ENCODE measurements at regions not wholly inside any gene's neighbourhood (a gene's known extent, or its start where the extent isn't known, plus 50 kb on each side); places are given as distances from the start of the nearest gene placed in this dataset.

GRCh38 chr2:236781933-236782816, 212.6 kb downstream of the ACKR3 start:
- no peak for TF ChIP-seq POLR2A (IDR thresholded peaks at IDR 0.05)
- TF ChIP-seq, protein P1, sequence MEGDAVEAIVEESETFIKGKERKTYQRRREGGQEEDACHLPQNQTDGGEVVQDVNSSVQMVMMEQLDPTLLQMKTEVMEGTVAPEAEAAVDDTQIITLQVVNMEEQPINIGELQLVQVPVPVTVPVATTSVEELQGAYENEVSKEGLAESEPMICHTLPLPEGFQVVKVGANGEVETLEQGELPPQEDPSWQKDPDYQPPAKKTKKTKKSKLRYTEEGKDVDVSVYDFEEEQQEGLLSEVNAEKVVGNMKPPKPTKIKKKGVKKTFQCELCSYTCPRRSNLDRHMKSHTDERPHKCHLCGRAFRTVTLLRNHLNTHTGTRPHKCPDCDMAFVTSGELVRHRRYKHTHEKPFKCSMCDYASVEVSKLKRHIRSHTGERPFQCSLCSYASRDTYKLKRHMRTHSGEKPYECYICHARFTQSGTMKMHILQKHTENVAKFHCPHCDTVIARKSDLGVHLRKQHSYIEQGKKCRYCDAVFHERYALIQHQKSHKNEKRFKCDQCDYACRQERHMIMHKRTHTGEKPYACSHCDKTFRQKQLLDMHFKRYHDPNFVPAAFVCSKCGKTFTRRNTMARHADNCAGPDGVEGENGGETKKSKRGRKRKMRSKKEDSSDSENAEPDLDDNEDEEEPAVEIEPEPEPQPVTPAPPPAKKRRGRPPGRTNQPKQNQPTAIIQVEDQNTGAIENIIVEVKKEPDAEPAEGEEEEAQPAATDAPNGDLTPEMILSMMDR (IDR thresholded peaks at IDR 0.05) = no peak

All from body of pancreas (tissue), 4 donors.